Neural crest cell (in vitro differentiated cells): ENCODE measurements at regions not wholly inside any gene's neighbourhood (a gene's known extent, or its start where the extent isn't known, plus 50 kb on each side); places are given as distances from the start of the nearest gene placed in this dataset.

ENCODE experiments used
- DNase-seq: peaks from one replicate; pipeline ENCODE4 v3.0.0; 2021; ENCODE audit warnings: low read depth, mixed read lengths, low spot score
- H3K27ac Mint-ChIP-seq: one replicate; pipeline ENCODE4 v1.8.0; 2021; ENCODE audit warnings: mild to moderate bottlenecking, mixed read lengths; ENCODE audit not compliant: unreplicated experiment
- H3K27me3 Mint-ChIP-seq: 2 replicates; pipeline ENCODE4 v1.8.0; 2021; ENCODE audit warnings: low read depth, mild to moderate bottlenecking, mixed read lengths
- H3K36me3 Mint-ChIP-seq: 2 replicates; pipeline ENCODE4 v1.8.0; 2021; ENCODE audit warnings: low read depth, mild to moderate bottlenecking, mixed read lengths
- H3K4me1 Mint-ChIP-seq: 2 replicates; pipeline ENCODE4 v1.8.0; 2021; ENCODE audit warnings: mixed read lengths
- H3K4me3 Mint-ChIP-seq: one replicate; pipeline ENCODE4 v1.8.0; 2021; ENCODE audit warnings: mild to moderate bottlenecking, mixed read lengths
- H3K9me3 Mint-ChIP-seq: 2 replicates; pipeline ENCODE4 v1.8.0; 2021; ENCODE audit warnings: mixed read lengths
- TF ChIP-seq, protein P1 (sequence below): fragments of 200-600 bp; sonication (generic); conservative IDR thresholded peaks from 2 replicates; pipeline ENCODE4 v1.5.0; 2021; ENCODE audit warnings: antibody characterized with exemption, mild to moderate bottlenecking

DNA sequence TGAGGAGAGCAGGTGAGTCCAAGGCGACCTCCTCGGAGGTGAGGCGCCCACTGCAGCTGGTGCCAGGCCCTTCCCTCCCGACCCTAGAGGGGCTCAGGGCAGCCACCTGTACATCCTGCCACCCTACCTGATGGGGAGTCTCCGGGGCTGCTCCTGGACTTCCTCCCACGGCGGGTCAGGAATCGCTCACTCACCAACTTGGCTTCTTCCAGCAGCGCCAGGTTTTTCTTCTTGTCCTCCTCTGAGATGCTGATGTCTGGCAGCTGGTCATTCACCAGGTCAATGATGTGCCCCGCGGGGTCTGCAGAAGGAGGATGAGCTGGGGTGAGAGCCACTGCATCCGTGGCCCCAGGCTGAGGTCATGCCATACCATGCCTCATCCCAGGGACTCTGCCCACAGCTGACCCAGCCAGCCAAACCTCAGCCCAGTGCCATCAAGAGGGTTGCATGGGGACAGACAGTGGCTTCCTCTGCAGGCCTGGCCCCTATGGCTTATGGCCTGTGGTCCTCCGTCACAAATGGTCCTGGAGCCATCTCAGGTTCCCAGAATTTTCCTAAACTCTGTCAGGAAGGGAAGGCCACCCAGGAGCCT is 61.0 kb upstream of the LYVE1 start:
- no peak overlapping the region for H3K4me3 Mint-ChIP-seq
- no peak overlapping the region for H3K27ac Mint-ChIP-seq
- TF ChIP-seq, protein P1, sequence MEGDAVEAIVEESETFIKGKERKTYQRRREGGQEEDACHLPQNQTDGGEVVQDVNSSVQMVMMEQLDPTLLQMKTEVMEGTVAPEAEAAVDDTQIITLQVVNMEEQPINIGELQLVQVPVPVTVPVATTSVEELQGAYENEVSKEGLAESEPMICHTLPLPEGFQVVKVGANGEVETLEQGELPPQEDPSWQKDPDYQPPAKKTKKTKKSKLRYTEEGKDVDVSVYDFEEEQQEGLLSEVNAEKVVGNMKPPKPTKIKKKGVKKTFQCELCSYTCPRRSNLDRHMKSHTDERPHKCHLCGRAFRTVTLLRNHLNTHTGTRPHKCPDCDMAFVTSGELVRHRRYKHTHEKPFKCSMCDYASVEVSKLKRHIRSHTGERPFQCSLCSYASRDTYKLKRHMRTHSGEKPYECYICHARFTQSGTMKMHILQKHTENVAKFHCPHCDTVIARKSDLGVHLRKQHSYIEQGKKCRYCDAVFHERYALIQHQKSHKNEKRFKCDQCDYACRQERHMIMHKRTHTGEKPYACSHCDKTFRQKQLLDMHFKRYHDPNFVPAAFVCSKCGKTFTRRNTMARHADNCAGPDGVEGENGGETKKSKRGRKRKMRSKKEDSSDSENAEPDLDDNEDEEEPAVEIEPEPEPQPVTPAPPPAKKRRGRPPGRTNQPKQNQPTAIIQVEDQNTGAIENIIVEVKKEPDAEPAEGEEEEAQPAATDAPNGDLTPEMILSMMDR = no peak
- H3K9me3 Mint-ChIP-seq = no peaks in the 10 kb centered on the region
- H3K4me1 Mint-ChIP-seq = no peaks in the 10 kb centered on the region
- H3K27me3 Mint-ChIP-seq = no peaks in the 10 kb centered on the region
- DNase-seq = no peak
- H3K36me3 Mint-ChIP-seq = no peaks in the 10 kb centered on the region

DNA sequence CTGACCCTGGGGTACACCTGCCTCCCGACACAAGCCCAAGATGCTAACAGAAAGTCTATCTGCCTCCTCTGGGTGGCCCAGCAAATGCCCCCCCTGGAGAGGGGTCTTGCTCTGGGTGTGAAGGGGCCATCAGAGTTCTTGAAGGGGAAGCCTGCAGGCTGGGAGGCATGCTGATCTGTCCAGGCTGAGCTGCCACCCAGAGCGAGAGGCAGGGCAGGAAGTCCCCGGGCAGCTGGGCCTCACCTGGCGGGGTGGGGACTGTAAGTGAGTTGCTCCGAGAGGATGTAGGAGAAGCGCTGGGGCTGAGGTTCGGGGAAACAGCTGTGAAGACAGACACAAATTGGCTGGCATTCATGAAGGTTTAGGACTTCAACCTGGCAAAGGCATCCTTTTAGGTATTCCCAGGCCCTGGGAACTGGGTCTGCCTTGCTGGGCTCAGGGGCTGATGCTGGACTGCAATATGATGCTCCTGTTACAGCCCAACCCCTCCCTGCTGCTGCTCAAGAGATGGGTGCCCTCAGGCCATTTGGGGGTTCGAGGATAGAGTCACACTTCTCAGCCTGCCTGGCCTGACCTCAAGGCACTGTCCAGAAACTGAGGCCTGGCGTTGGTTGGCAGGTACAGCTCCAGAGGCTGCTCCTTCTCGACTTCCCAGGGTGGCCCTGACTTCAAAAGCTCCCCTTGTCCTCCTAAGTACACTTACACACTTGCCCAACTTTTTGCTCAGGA is 60.2 kb upstream of the LYVE1 start:
- H3K36me3 Mint-ChIP-seq = no peaks in the 10 kb centered on the region
- no peaks in the 10 kb centered on the region for H3K27me3 Mint-ChIP-seq
- no peaks in the 10 kb centered on the region for H3K9me3 Mint-ChIP-seq
- TF ChIP-seq, protein P1 = no peak
- H3K4me1 Mint-ChIP-seq = peaks cover 3% of the 10 kb centered on the region
- H3K27ac Mint-ChIP-seq = peak overlapping the region; percentile 12
- no peak overlapping the region for H3K4me3 Mint-ChIP-seq
- DNase-seq = no peak

DNA sequence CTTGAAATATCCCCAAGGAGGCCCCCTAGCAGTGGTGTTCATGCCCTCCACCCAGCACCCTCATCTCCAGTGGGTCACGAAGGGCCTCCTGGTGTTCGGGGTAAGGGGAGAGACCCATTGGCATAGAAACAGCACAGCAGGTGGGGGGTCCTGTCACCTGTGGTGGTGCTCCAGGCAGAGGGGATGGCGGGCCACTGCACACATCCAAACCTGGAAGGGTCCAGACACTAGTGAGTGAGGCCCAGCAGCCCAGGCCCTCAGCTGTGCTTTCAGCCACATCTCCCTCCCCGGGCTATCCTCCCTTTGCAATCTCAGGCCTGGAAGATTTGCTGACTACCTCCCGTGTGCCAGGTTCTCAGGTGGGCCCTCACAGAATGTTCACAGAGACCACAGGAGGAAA is 59.4 kb upstream of the LYVE1 start:
- Mint-ChIP-seq H3K4me3 (no peak overlapping the region), H3K36me3 (no peaks in the 10 kb centered on the region), H3K27me3 (no peaks in the 10 kb centered on the region), H3K4me1 (peaks cover 11% of the 10 kb centered on the region), H3K9me3 (no peaks in the 10 kb centered on the region), H3K27ac (no peak overlapping the region)
- TF ChIP-seq, protein P1 = no peak
- no peak for DNase-seq

DNA sequence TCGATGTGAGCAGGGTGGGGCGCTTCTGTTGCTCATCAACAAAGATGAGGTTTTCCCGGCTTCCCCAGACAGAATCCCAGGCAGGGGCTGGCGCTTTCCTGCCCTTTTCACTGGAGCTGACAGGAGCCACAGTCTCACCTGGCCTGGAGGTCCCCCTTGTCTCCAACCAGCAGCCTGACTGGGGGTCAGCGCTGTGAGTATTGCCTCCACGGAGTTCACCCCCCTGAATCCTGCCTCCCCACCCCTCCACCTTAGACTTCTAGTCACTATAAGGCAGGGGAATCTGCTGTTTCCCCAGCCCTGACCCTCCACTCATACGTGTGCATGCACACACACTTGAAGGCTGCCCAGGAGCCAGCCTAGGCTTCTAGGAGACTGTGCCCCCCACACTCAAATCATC is 58.8 kb upstream of the LYVE1 start:
- no peak overlapping the region for H3K4me3 Mint-ChIP-seq
- no peak for DNase-seq
- no peaks in the 10 kb centered on the region for H3K36me3 Mint-ChIP-seq
- TF ChIP-seq, protein P1 = no peak
- peak overlapping the region; percentile 50 for H3K27ac Mint-ChIP-seq
- peaks cover 11% of the 10 kb centered on the region for H3K4me1 Mint-ChIP-seq
- H3K9me3 Mint-ChIP-seq = no peaks in the 10 kb centered on the region
- no peaks in the 10 kb centered on the region for H3K27me3 Mint-ChIP-seq

DNA sequence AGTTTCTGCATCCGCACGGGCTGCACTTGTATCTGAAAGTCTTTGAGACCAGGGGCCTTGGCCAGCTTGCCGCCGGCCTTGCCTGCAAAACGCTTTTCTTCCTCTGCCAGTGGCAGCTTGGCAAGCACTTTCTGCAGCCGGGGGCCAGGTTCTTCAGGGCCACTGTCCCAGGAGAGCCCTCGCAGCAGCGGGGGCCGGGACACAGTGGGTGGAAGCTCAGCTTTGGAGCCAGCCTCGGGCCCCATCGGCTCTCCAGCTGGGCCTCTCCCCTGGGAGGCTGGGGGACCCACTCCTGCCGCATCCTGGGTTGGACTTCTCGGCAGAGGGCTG is 57.5 kb upstream of the LYVE1 start:
- Mint-ChIP-seq H3K36me3 (no peaks in the 10 kb centered on the region), H3K4me1 (peaks cover 11% of the 10 kb centered on the region), H3K4me3 (no peak overlapping the region), H3K27me3 (no peaks in the 10 kb centered on the region), H3K9me3 (no peaks in the 10 kb centered on the region), H3K27ac (no peak overlapping the region)
- DNase-seq = no peak
- TF ChIP-seq, protein P1 = no peak
